Breast epithelium (tissue), 3 donors: ENCODE measurements at regions not wholly inside any gene's neighbourhood (a gene's known extent, or its start where the extent isn't known, plus 50 kb on each side); places are given as distances from the start of the nearest gene placed in this dataset.

Experiments
- POLR2A ChIP-seq: fragments of 450-650 bp; IDR thresholded peaks from one replicate; pipeline ENCODE4 v1.6.1; 2016; ENCODE audit warnings: antibody characterized with exemption, mild to moderate bottlenecking, moderate library complexity
- TF ChIP-seq, protein P1 (sequence below), 3 donors: fragments of 450-650 bp; IDR thresholded peaks; one replicate each; pipeline ENCODE4 v1.5.1; 2016 to 2017; ENCODE audit warnings: antibody characterized with exemption in 3 of 3, mild to moderate bottlenecking in 3 of 3, moderate library complexity in 3 of 3

DNA sequence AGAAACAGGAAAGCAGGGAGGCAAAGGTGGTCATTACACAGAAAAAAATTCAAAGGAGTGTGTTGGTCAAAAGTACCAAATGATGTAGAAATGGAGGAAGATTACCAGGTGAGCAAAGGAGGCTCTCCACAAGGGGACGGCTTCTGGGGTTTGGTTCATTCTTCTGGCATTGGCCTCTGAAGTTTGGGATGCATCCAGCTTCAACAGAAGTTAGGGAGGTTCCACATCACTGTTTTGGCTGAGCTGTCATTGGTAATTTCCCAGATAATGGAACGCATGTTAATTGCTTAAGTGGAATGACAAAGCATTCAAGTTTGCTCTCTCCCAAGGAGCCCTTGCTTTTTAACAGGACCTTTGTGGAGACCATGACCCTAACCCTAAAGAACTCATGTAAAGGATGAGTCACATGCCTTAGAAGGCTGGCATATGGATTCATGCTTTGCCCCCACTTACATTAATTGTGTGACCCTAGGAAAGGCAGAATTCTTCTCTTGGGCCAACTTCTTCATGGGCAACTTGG lies 398.6 kb downstream of the GPAM start:
- no peak for TF ChIP-seq POLR2A
- TF ChIP-seq, protein P1, sequence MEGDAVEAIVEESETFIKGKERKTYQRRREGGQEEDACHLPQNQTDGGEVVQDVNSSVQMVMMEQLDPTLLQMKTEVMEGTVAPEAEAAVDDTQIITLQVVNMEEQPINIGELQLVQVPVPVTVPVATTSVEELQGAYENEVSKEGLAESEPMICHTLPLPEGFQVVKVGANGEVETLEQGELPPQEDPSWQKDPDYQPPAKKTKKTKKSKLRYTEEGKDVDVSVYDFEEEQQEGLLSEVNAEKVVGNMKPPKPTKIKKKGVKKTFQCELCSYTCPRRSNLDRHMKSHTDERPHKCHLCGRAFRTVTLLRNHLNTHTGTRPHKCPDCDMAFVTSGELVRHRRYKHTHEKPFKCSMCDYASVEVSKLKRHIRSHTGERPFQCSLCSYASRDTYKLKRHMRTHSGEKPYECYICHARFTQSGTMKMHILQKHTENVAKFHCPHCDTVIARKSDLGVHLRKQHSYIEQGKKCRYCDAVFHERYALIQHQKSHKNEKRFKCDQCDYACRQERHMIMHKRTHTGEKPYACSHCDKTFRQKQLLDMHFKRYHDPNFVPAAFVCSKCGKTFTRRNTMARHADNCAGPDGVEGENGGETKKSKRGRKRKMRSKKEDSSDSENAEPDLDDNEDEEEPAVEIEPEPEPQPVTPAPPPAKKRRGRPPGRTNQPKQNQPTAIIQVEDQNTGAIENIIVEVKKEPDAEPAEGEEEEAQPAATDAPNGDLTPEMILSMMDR (IDR thresholded peaks at IDR 0.05): no peak
